Activated naive CD8-positive, alpha-beta T cell treated with anti-CD3 and anti-CD28 coated beads for 36 hours (primary cell): ENCODE measurements at regions not wholly inside any gene's neighbourhood (a gene's known extent, or its start where the extent isn't known, plus 50 kb on each side); places are given as distances from the start of the nearest gene placed in this dataset.
"Not testable (repeated sequence)": the region's sequence is repeated elsewhere in the genome, so short reads cannot be mapped to it uniquely, and the experiment has no call there.

Experiments
- DNase-seq: peaks from one replicate; pipeline ENCODE4 v3.0.0; 2021
- H3K27ac Mint-ChIP-seq: one replicate; pipeline ENCODE4 v1.8.0; 2022; ENCODE audit warnings: mild to moderate bottlenecking, moderate library complexity, mixed read lengths
- H3K27me3 Mint-ChIP-seq: one replicate; pipeline ENCODE4 v1.8.0; 2022; ENCODE audit warnings: mild to moderate bottlenecking, mixed read lengths
- H3K36me3 Mint-ChIP-seq: one replicate; pipeline ENCODE4 v1.8.0; 2021; ENCODE audit warnings: mild to moderate bottlenecking, mixed read lengths
- H3K4me1 Mint-ChIP-seq: one replicate; pipeline ENCODE4 v1.8.0; 2021; ENCODE audit warnings: mixed read lengths
- H3K4me3 Mint-ChIP-seq: one replicate; pipeline ENCODE4 v1.8.0; 2022; ENCODE audit warnings: mild to moderate bottlenecking, moderate library complexity, mixed read lengths
- H3K9me3 Mint-ChIP-seq: one replicate; pipeline ENCODE4 v1.8.0; 2022; ENCODE audit warnings: mixed read lengths

DNA sequence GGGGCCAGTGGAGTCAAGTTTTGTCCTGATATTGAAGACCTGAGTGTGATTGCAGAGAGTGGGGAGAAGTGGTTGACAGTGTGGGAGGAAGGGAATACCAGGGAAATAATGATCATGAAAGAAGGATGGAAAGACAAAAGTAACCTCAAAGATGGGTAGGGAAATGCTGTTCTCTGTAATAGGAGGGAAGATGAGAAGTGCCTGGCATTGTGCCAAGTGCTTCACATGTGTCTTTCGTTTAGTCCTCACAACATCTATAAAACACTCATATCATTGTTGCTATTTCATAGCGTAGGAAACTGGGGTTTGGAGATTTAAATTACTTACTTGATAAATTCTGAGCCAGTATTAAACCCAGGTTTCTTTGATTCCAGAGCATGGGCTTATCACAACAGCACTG is 472.3 kb downstream of the LRRC70 start:
- no peak overlapping the region for H3K4me3 Mint-ChIP-seq
- no peaks in the 10 kb centered on the region for H3K36me3 Mint-ChIP-seq
- DNase-seq = no peak
- no peaks in the 10 kb centered on the region for H3K27me3 Mint-ChIP-seq
- no peaks in the 10 kb centered on the region for H3K4me1 Mint-ChIP-seq
- H3K9me3 Mint-ChIP-seq = peaks cover 2% of the 10 kb centered on the region
- no peak overlapping the region for H3K27ac Mint-ChIP-seq

DNA sequence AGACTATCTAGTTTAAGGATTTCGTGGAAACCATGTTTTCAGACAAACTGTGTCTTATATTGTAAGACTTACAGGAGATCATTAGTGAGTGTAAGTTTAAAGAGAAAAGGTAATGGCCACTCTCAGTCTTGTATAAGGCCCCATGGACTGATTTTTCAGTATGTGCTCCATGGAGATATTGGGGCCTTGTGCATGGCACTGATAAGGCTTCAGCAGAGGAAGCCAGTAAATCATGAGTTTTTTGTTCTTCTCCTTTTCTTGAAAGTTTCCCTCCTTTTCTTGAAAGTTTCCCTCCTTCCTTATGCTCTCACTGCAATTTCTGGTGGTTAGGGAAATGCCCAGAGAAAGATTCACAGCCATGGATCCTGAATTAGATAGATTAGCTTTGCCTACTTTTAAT is 471.3 kb downstream of the LRRC70 start:
- no peak overlapping the region for H3K4me3 Mint-ChIP-seq
- H3K4me1 Mint-ChIP-seq = no peaks in the 10 kb centered on the region
- no peak for DNase-seq
- peaks cover 2% of the 10 kb centered on the region for H3K9me3 Mint-ChIP-seq
- no peak overlapping the region for H3K27ac Mint-ChIP-seq
- no peaks in the 10 kb centered on the region for H3K27me3 Mint-ChIP-seq
- H3K36me3 Mint-ChIP-seq = no peaks in the 10 kb centered on the region

DNA sequence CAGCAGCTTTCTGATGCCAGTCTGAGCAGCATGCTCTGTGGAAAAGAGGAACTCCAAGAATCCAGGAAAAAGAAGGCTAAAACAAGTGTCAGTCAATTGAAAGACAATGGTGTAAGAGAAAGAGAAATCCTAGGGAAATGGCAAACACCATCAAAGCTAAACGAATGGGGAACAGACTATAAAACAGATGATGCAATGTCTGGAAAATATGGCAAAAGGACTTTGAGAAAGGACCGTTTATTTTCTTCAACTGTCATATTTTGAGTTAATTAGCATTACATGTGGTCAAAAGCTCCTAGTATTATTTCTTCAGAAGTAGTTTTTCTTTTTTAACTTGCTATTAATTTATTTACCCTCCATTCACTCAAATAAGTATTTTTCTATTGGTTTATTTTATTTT is 465.2 kb downstream of the LRRC70 start:
- DNase-seq = no peak
- no peaks in the 10 kb centered on the region for H3K4me1 Mint-ChIP-seq
- H3K36me3 Mint-ChIP-seq = no peaks in the 10 kb centered on the region
- no peaks in the 10 kb centered on the region for H3K9me3 Mint-ChIP-seq
- no peaks in the 10 kb centered on the region for H3K27me3 Mint-ChIP-seq
- no peak overlapping the region for H3K4me3 Mint-ChIP-seq
- H3K27ac Mint-ChIP-seq = no peak overlapping the region

DNA sequence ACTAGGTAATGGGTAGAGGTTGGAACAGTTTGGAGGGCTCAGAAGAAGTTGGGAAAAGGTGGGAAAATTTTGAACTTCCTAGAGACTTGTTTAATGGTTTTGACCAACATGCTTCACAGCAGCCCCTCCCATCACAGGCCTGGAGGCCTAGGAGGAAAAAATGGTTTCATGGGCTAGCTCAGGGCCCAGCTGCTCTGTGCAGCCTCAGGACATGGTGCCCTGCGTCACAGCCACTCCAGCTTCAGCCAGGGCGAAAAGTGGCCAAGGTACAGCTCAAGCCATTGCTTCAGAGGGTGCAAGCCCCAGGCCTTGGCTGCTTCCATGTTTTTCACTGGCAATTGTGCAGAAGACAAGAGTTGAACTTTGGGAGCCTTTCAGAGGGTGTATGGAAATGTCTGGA is 453.7 kb downstream of the LRRC70 start:
- Mint-ChIP-seq H3K36me3 (no peaks in the 10 kb centered on the region), H3K9me3 (peaks cover 20% of the 10 kb centered on the region), H3K4me3 (no peak overlapping the region), H3K27ac (no peak overlapping the region), H3K27me3 (no peaks in the 10 kb centered on the region), H3K4me1 (no peaks in the 10 kb centered on the region)
- no peak for DNase-seq

DNA sequence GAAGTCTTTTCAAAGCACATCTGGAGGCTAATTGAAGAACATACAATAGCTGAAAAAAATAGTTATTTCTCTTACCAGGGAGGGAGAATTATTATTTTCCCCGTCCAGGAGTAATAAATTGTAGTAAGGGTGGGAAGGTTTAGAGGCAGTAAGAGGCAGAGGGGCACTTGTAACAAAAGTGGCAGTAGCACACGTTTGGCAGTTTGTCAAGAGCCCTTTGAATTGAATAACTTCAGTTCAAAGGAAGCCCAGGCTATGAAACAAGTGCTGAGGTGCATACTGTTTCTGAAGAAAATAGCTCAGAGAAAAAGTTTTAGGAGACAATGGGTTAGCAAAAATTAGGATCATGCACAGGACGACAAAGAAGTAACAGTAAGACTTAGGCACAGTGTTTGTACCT is 451.3 kb downstream of the LRRC70 start:
- no peaks in the 10 kb centered on the region for H3K27me3 Mint-ChIP-seq
- DNase-seq = no peak
- peaks cover 2% of the 10 kb centered on the region for H3K4me1 Mint-ChIP-seq
- peaks cover 20% of the 10 kb centered on the region for H3K9me3 Mint-ChIP-seq
- no peak overlapping the region for H3K4me3 Mint-ChIP-seq
- H3K36me3 Mint-ChIP-seq = no peaks in the 10 kb centered on the region
- no peak overlapping the region for H3K27ac Mint-ChIP-seq

DNA sequence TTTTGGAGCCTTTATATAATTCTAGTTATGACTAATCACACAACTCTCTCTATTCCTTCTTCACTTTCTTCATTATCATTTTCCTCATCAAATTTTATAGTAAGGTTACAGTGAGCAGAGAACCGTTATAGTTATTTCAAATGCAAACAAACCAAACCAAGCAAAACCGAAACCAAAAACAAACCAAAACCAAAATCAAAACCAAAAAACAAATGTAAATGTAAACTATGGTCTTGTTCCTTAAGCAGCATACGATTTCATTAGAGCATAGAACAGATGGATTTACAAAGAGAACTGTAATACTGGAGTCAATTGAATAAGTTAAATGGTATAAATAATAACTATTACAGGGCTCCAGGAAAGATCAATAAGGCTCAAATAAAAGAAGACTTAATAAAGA is 447.1 kb downstream of the LRRC70 start:
- Mint-ChIP-seq H3K4me3 (no peak overlapping the region), H3K27me3 (no peaks in the 10 kb centered on the region), H3K27ac (no peak overlapping the region), H3K9me3 (peaks cover 3% of the 10 kb centered on the region), H3K36me3 (no peaks in the 10 kb centered on the region), H3K4me1 (peaks cover 2% of the 10 kb centered on the region)
- no peak for DNase-seq

DNA sequence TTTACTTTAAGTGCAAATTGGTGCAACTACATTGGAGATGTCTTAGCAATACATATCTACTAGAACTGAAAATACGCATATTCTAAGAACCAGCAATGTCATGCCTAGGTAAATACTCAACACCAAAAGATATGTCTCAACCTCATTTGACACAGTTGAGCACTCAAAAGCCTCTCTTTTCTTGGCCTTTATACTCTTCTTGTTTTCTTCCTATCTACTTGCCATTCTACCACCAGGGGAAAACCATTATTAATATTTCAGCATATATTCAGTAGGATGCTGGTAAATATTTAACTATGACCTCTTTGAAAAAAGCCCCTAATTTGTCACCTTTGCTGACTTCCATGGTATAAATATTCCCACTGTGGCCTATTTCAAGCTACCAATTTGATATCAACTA is 443.8 kb downstream of the LRRC70 start:
- no peak overlapping the region for H3K4me3 Mint-ChIP-seq
- no peak for DNase-seq
- peaks cover 2% of the 10 kb centered on the region for H3K4me1 Mint-ChIP-seq
- no peaks in the 10 kb centered on the region for H3K36me3 Mint-ChIP-seq
- no peaks in the 10 kb centered on the region for H3K27me3 Mint-ChIP-seq
- no peak overlapping the region for H3K27ac Mint-ChIP-seq
- H3K9me3 Mint-ChIP-seq = peaks cover 6% of the 10 kb centered on the region

DNA sequence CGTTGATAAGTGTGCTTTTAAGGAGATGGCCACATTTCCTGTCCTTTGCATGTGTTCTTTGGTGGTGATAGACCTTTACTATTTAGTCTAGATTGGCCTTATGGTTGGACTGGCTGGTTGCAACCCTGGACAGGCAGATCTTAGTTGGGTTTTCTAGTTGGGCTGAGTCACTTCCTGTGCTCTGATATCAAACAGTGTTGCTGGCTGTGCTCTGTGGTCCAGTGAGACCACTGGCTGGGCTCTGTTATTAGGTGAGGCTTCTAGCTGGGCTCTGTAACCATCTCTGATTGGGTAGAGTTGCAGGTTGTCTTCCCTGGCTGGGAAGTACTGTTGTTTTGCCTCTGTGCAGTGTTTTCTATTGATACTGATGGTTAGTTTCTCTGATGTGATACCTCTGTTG is 432.5 kb downstream of the LRRC70 start:
- Mint-ChIP-seq H3K36me3 (no peaks in the 10 kb centered on the region), H3K4me3 (no peak overlapping the region), H3K9me3 (peaks cover 7% of the 10 kb centered on the region), H3K27ac (no peak overlapping the region), H3K4me1 (no peaks in the 10 kb centered on the region), H3K27me3 (no peaks in the 10 kb centered on the region)
- no peak for DNase-seq

DNA sequence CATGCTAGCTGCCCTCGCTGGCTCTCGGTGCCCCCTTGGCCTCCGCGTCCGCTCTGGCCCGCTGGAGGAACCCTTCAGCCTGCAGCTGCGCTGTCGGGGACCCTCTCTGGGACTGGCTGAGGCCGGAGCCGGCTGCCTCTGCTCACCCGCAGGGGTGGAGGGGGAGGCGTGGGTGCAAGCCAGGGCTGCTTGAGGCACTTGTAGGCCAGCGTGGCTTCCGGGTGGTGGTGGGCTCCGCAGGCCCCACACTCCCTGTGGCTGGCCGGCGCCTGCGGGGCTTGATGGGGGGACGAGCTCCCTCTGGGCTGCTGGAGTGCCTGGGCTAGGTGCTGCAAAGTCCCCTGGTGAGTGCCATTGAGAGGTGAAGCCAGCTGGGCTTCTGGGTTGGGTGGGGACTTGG is 429.6 kb downstream of the LRRC70 start:
- Mint-ChIP-seq H3K4me3 (no peak overlapping the region), H3K27ac (no peak overlapping the region), H3K27me3 (no peaks in the 10 kb centered on the region), H3K9me3 (peaks cover 10% of the 10 kb centered on the region), H3K4me1 (no peaks in the 10 kb centered on the region), H3K36me3 (no peaks in the 10 kb centered on the region)
- DNase-seq = no peak

DNA sequence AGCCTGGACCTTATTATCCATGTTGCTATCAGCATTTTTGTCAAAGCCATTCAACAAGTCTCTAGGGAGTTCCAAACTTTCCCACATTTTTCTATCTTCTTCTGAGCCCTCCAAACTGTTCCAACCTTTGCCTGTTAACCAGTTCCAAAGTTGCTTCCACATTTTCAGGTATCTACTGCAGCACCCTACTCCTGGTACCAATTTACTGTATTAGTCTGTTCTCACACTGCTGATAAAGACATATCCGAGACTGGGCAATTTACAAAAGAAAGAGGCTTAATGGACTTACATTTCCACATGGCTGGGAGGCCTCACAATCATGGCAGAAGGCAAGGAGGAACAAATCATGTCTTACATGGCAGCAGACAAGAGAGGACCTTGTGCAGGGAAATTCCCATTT is 416.2 kb downstream of the LRRC70 start:
- H3K4me3 Mint-ChIP-seq, H3K27ac Mint-ChIP-seq, H3K36me3 Mint-ChIP-seq, H3K27me3 Mint-ChIP-seq, H3K4me1 Mint-ChIP-seq, DNase-seq: not testable (repeated sequence)
- H3K9me3 Mint-ChIP-seq = peaks cover 16% of the 10 kb centered on the region

DNA sequence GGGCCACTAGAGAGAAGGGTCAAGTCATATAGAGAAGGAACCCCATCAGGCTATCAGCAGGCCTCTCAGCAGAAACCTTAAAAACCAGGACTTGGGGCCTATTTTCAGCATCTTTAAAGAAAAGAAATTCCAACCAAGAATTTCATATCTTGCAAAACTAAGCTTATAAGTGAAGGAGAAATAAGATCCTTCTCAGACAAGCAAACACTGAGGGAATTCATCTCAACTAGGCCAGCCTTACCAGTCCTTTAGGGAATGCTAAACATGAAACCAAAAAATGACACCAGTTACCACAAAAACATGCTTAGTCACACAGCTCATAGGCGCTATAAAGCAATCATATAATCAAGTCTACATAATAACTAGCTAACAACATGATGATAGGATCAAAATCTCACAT is 407.1 kb downstream of the LRRC70 start:
- no peaks in the 10 kb centered on the region for H3K36me3 Mint-ChIP-seq

DNA sequence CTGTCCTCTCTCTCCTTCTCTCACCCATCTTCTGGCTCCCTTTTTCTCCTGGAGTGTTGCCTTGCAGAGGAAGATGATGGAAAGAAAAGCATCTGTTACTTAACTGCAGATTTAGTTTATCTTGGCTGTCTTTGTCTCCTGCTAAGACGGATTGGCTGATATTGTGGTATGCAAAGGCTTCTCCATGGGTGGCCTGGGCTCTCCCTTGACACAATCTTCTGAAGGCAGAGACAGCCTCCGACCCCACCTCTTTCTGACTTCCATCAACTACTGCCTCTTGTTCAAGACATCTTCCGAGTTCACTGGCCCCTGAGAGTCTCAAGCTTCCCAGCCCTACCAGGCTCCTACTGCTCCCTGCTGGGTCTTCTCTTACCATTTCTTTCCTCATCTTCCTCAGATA is 403.7 kb downstream of the LRRC70 start:
- H3K4me3 Mint-ChIP-seq = no peak overlapping the region
- no peaks in the 10 kb centered on the region for H3K36me3 Mint-ChIP-seq
- no peaks in the 10 kb centered on the region for H3K27me3 Mint-ChIP-seq
- no peak overlapping the region for H3K27ac Mint-ChIP-seq
- peaks cover 10% of the 10 kb centered on the region for H3K9me3 Mint-ChIP-seq
- no peaks in the 10 kb centered on the region for H3K4me1 Mint-ChIP-seq
- DNase-seq = no peak

More for the DNA sequence above, 407.1 kb downstream of the LRRC70 start:
- Mint-ChIP-seq H3K4me1 (no peaks in the 10 kb centered on the region), H3K9me3 (peaks cover 9% of the 10 kb centered on the region), H3K27ac (no peak overlapping the region), H3K4me3 (no peak overlapping the region), H3K27me3 (no peaks in the 10 kb centered on the region)
- DNase-seq = no peak

DNA sequence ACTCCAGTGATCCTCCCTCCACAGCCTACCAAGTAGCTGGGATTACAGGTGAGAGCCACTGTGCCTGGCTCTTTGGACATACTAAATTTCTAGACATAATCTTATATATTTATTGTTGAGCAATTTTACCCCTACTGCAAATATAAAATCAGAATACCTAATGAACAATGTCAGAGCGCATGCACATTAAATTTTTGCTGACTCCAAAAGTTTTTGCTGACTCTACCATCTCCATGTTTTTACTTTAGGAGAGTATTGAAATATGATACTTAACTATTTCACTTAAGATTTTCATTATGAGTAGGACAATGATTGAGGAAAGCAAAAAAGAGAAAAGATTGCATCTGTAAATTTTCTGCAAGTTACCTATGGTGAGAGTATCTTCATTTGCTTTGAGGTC is 402.3 kb downstream of the LRRC70 start:
- no peak for DNase-seq
- H3K9me3 Mint-ChIP-seq = peaks cover 3% of the 10 kb centered on the region
- no peak overlapping the region for H3K4me3 Mint-ChIP-seq
- H3K27me3 Mint-ChIP-seq = no peaks in the 10 kb centered on the region
- no peak overlapping the region for H3K27ac Mint-ChIP-seq
- H3K4me1 Mint-ChIP-seq = no peaks in the 10 kb centered on the region
- H3K36me3 Mint-ChIP-seq = no peaks in the 10 kb centered on the region

DNA sequence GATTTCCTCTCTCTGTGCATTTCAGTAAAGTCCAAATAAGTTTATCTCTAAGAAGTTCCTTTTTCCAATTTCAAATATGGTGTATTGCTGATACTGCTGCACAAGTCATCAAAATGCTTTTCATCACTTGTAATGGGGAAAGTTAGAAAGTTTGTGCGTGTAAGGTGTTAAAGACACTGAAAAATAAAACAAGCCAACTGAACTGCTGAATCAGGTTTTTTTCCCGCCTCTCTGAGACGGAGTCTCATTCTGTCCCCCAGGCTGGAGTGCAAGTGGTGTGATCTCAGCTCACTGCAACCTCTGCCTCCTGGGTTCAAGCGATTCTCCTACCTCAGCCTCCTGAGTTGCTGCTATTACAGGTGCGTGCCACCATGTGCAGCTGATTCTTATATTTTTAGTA is 400.9 kb downstream of the LRRC70 start:
- Mint-ChIP-seq H3K4me3 (no peak overlapping the region), H3K9me3 (peaks cover 1% of the 10 kb centered on the region), H3K27ac (no peak overlapping the region), H3K27me3 (no peaks in the 10 kb centered on the region), H3K4me1 (no peaks in the 10 kb centered on the region), H3K36me3 (no peaks in the 10 kb centered on the region)
- no peak for DNase-seq

DNA sequence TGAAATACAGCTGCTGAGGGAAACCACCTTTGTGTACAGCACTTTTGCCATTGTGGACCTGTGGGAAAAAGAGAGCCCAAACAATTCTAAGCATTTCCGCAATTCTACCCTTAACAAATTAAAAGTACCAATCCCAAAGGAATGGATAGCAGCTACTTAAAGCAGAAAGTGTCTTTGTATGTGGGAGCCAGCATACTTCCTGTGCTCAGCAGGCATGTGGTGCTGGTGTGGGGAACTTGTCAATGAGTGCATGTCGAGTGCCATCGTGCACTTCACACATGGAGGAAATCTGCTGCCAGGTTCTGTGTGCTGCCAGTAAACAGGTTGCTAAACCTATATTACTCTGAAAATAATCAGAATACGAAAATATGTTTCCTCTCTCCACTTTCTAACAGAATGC is 399.0 kb downstream of the LRRC70 start:
- no peak overlapping the region for H3K4me3 Mint-ChIP-seq
- H3K27me3 Mint-ChIP-seq = no peaks in the 10 kb centered on the region
- no peaks in the 10 kb centered on the region for H3K4me1 Mint-ChIP-seq
- H3K36me3 Mint-ChIP-seq = no peaks in the 10 kb centered on the region
- H3K9me3 Mint-ChIP-seq = peaks cover 1% of the 10 kb centered on the region
- DNase-seq = no peak
- H3K27ac Mint-ChIP-seq = no peak overlapping the region

DNA sequence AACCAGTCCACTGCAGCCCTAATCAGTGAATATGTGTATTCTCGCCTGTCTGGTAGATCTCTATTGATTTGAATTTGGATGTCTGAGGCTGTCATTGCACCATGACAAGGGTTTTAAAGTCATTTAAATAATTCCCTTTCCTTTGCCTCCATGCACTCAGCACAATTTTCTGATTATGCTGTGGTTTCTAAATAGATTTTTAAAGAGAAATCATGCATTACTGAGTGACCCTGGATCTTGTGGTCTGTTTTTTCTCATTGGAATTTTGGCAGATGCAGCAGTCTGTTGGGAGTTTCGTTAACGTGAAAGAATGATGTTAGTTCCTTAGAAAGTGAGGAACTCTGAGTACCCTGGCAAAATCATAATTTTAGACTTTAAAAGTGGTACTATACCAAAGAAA is 396.0 kb downstream of the LRRC70 start:
- Mint-ChIP-seq H3K36me3 (no peaks in the 10 kb centered on the region), H3K4me3 (no peak overlapping the region), H3K27ac (no peak overlapping the region), H3K4me1 (no peaks in the 10 kb centered on the region), H3K27me3 (no peaks in the 10 kb centered on the region), H3K9me3 (peaks cover 1% of the 10 kb centered on the region)
- DNase-seq = no peak
